BLaER1 treated with 17β-estradiol and CSF1 and Interleukin-3, amounts not matched to agents 10 nM and 100 nM (cell line): ENCODE measurements at regions not wholly inside any gene's neighbourhood (a gene's known extent, or its start where the extent isn't known, plus 50 kb on each side); places are given as distances from the start of the nearest gene placed in this dataset.

Source experiments
- H3K27ac ChIP-seq, 11 experiments: shearing (Covaris generic); formaldehyde crosslinking; 2 replicates each; pipeline ENCODE4 v1.8.1; 2022
- H3K27me3 ChIP-seq, 11 experiments: shearing (Covaris generic); formaldehyde crosslinking; 2 replicates each; pipeline ENCODE4 v1.8.1; 2022
- H3K36me3 ChIP-seq, 11 experiments: shearing (Covaris generic); formaldehyde crosslinking; 2 replicates each; pipeline ENCODE4 v1.8.1; 2022
- H3K4me1 ChIP-seq, 10 experiments: shearing (Covaris generic); formaldehyde crosslinking; 2 replicates each; pipeline ENCODE4 v1.8.1; 2022
- H3K4me2 ChIP-seq, 11 experiments: shearing (Covaris generic); formaldehyde crosslinking; 2 replicates each; pipeline ENCODE4 v1.8.1; 2022
- H3K4me3 ChIP-seq, 10 experiments: shearing (Covaris generic); formaldehyde crosslinking; 2 replicates each; pipeline ENCODE4 v1.8.1; 2022
- H3K9ac ChIP-seq, 11 experiments: shearing (Covaris generic); formaldehyde crosslinking; 2 replicates each; pipeline ENCODE4 v1.8.1; 2022
- H3K9me3 ChIP-seq, 11 experiments: shearing (Covaris generic); formaldehyde crosslinking; replicated peaks in 1 of 11; 2 replicates each; pipeline ENCODE4 v1.8.1; 2022
- H4K20me1 ChIP-seq, 11 experiments: shearing (Covaris generic); formaldehyde crosslinking; 2 replicates each; pipeline ENCODE4 v1.8.1; 2022
- Cebpa-rat ChIP-seq, 11 experiments: shearing (Covaris generic); IDR thresholded peaks; 2 replicates each; pipeline ENCODE4 v1.8.1; 2022

- Histone ChIP-seq H4K20me1 (no peaks in the 10 kb centered on the region), H3K27me3 (no peaks in the 10 kb centered on the region), H3K9me3 (no peaks in the 10 kb centered on the region; a peak in 2 of 22 replicates), H3K4me2 (peak overlapping the region; percentile 21 to 75 (median 46); a peak in 18 of 22 replicates), H3K4me3 (no peak overlapping the region), H3K4me1 (peaks cover 12 to 21% (median 15%) of the 10 kb centered on the region in 10 experiments; a peak in 19 of 20 replicates), H3K27ac (no peak overlapping the region), H3K36me3 (no peaks in the 10 kb centered on the region), H3K9ac (no peak overlapping the region)
- no peak for TF ChIP-seq Cebpa-rat (IDR thresholded peaks at IDR 0.05)
Measured at GRCh38 chr9:23621188-23621587, 204.9 kb downstream of the ELAVL2 start.

- Histone ChIP-seq H3K27ac (0 out of 22 replicates have a peak overlapping the region, but pooled peaks of 1 of the 11 experiments have one; percentile 12), H3K36me3 (no peaks in the 10 kb centered on the region), H3K4me3 (no peak overlapping the region), H4K20me1 (no peaks in the 10 kb centered on the region), H3K27me3 (no peaks in the 10 kb centered on the region), H3K9me3 (no peaks in the 10 kb centered on the region; a peak in 2 of 22 replicates), H3K9ac (no peak overlapping the region), H3K4me1 (peaks cover 12 to 21% (median 15%) of the 10 kb centered on the region in 10 experiments; a peak in 19 of 20 replicates), H3K4me2 (peak overlapping the region; percentile 21 to 75 (median 46); a peak in 21 of 22 replicates)
- TF ChIP-seq Cebpa-rat (IDR thresholded peaks at IDR 0.05) = no peak
Measured at GRCh38 chr9:23621924-23622323, 204.1 kb downstream of the ELAVL2 start.

- no peaks in the 10 kb centered on the region for H4K20me1 ChIP-seq
Measured at GRCh38 chr9:23622396-23622795, 203.6 kb downstream of the ELAVL2 start.

GRCh38 chr9:23630488-23630887 is 195.6 kb downstream of the ELAVL2 start:
- no peak overlapping the region for H3K4me2 ChIP-seq
- H3K4me3 ChIP-seq = no peak overlapping the region
- no peaks in the 10 kb centered on the region for H4K20me1 ChIP-seq
- H3K27ac ChIP-seq = no peak overlapping the region
- no peaks in the 10 kb centered on the region for H3K27me3 ChIP-seq
- no peak for TF ChIP-seq Cebpa-rat (IDR thresholded peaks at IDR 0.05)
- H3K9ac ChIP-seq = no peak overlapping the region
- H3K36me3 ChIP-seq = no peaks in the 10 kb centered on the region
- H3K4me1 ChIP-seq = peaks cover 0 to 10% (median 8%) of the 10 kb centered on the region in 10 experiments; a peak in 14 of 20 replicates
- peaks cover 0 to 6% (median 0%) of the 10 kb centered on the region in 11 experiments; a peak in 5 of 22 replicates for H3K9me3 ChIP-seq

More at GRCh38 chr9:23622396-23622795, 203.6 kb downstream of the ELAVL2 start:
- no peak overlapping the region for H3K9ac ChIP-seq
- H3K4me2 ChIP-seq = peak overlapping the region; percentile 21 to 75 (median 46); a peak in 18 of 22 replicates
- no peaks in the 10 kb centered on the region for H3K27me3 ChIP-seq
- 0 out of 22 replicates have a peak overlapping the region, but pooled peaks of 1 of the 11 experiments have one; percentile 12 for H3K27ac ChIP-seq
- TF ChIP-seq Cebpa-rat (IDR thresholded peaks at IDR 0.05) = no peak
- H3K4me3 ChIP-seq = no peak overlapping the region
- H3K4me1 ChIP-seq = peaks cover 12 to 21% (median 15%) of the 10 kb centered on the region in 10 experiments; a peak in 19 of 20 replicates
- no peaks in the 10 kb centered on the region; a peak in 2 of 22 replicates for H3K9me3 ChIP-seq
- H3K36me3 ChIP-seq = no peaks in the 10 kb centered on the region

- Histone ChIP-seq H3K9ac (no peak overlapping the region), H3K9me3 (peaks cover 0 to 6% (median 0%) of the 10 kb centered on the region in 11 experiments; a peak in 3 of 22 replicates), H3K4me1 (peaks cover 12 to 24% (median 19%) of the 10 kb centered on the region in 10 experiments; a peak in 17 of 20 replicates), H3K27ac (no peak overlapping the region; a peak in 1 of 22 replicates), H3K4me3 (no peak overlapping the region), H3K27me3 (no peaks in the 10 kb centered on the region), H4K20me1 (no peaks in the 10 kb centered on the region), H3K4me2 (peak overlapping the region in 3 of 11 experiments; percentile 23 to 42 (median 27); a peak in 3 of 22 replicates), H3K36me3 (no peaks in the 10 kb centered on the region)
- TF ChIP-seq Cebpa-rat (IDR thresholded peaks at IDR 0.05) = no peak
Measured at GRCh38 chr9:23635276-23635675, 190.8 kb downstream of the ELAVL2 start.

- Histone ChIP-seq H3K9me3 (peaks cover 0 to 4% (median 0%) of the 10 kb centered on the region in 11 experiments; a peak in 3 of 22 replicates), H3K4me2 (peak overlapping the region; percentile 12 to 43 (median 23); a peak in 15 of 22 replicates), H4K20me1 (no peaks in the 10 kb centered on the region), H3K27ac (peak overlapping the region in 3 of 11 experiments; percentile 29 to 44 (median 35); a peak in 3 of 22 replicates), H3K36me3 (no peaks in the 10 kb centered on the region), H3K27me3 (no peaks in the 10 kb centered on the region), H3K9ac (no peak overlapping the region), H3K4me1 (peaks cover 12 to 24% (median 19%) of the 10 kb centered on the region in 10 experiments; a peak in 17 of 20 replicates), H3K4me3 (no peak overlapping the region)
- TF ChIP-seq Cebpa-rat (IDR thresholded peaks at IDR 0.05) = no peak
Measured at GRCh38 chr9:23636199-23636598, 189.8 kb downstream of the ELAVL2 start.

- H3K9ac ChIP-seq = no peak overlapping the region
- H3K4me2 ChIP-seq = no peak overlapping the region
- H4K20me1 ChIP-seq = no peaks in the 10 kb centered on the region
- no peaks in the 10 kb centered on the region for H3K9me3 ChIP-seq
- TF ChIP-seq Cebpa-rat (IDR thresholded peaks at IDR 0.05) = no peak
- H3K4me3 ChIP-seq = no peak overlapping the region
- H3K4me1 ChIP-seq = peaks cover 4 to 18% (median 13%) of the 10 kb centered on the region in 10 experiments; a peak in 13 of 20 replicates
- no peaks in the 10 kb centered on the region for H3K36me3 ChIP-seq
- H3K27ac ChIP-seq = no peak overlapping the region
- no peaks in the 10 kb centered on the region for H3K27me3 ChIP-seq
Measured at GRCh38 chr9:23638011-23638410, 188.0 kb downstream of the ELAVL2 start.

GRCh38 chr9:23638837-23639426 is 187.1 kb downstream of the ELAVL2 start:
- Histone ChIP-seq H3K27me3 (no peaks in the 10 kb centered on the region), H3K27ac (no peak overlapping the region), H3K4me3 (no peak overlapping the region), H3K4me1 (peaks cover 4 to 18% (median 13%) of the 10 kb centered on the region in 10 experiments; a peak in 13 of 20 replicates), H3K9ac (no peak overlapping the region), H3K9me3 (no peaks in the 10 kb centered on the region), H4K20me1 (no peaks in the 10 kb centered on the region), H3K4me2 (no peak overlapping the region), H3K36me3 (no peaks in the 10 kb centered on the region)
- TF ChIP-seq Cebpa-rat (IDR thresholded peaks at IDR 0.05) = no peak
